MCF 10A (cell line): ENCODE measurements at regions not wholly inside any gene's neighbourhood (a gene's known extent, or its start where the extent isn't known, plus 50 kb on each side); places are given as distances from the start of the nearest gene placed in this dataset.

Source experiments
- BruUV-seq: library from RNA; stranded (reverse); fragments of 400-500 nt; replicated peaks from 2 replicates; lab custom pipeline; 2021; lab: Mats Ljungman, UMichigan
- CTCF ChIA-PET: fragments of 300-600 bp; sonication (Branson Sonifier 250); formaldehyde crosslinking; extraction: SDS; loops from one replicate; lab custom pipeline; 2021; ENCODE audit warnings: antibody characterized with exemption, inconsistent platforms; lab: Yijun Ruan, JAX
- POLR2A ChIA-PET: fragments of 300-600, 350-650 bp; sonication (Branson Sonifier 250); formaldehyde crosslinking; extraction: SDS; loops from one replicate; lab custom pipeline; 2020; ENCODE audit warnings: antibody characterized with exemption, inconsistent platforms; lab: Yijun Ruan, JAX
- DNase-seq: peaks from one replicate; pipeline ENCODE4 v3.0.0-alpha.2; 2018; ENCODE audit not compliant: unreplicated experiment
- H3K27ac Mint-ChIP-seq: one replicate; pipeline ENCODE4 v1.8.0; 2022; ENCODE audit warnings: mild to moderate bottlenecking, low read depth, mixed read lengths; ENCODE audit not compliant: unreplicated experiment
- H3K27me3 Mint-ChIP-seq: one replicate; pipeline ENCODE4 v1.8.0; 2022; ENCODE audit warnings: mixed read lengths; ENCODE audit not compliant: insufficient read depth, unreplicated experiment
- H3K36me3 Mint-ChIP-seq: one replicate; pipeline ENCODE4 v1.8.0; 2022; ENCODE audit warnings: mild to moderate bottlenecking, moderate library complexity, mixed read lengths; ENCODE audit not compliant: insufficient read depth, unreplicated experiment
- H3K4me1 Mint-ChIP-seq: one replicate; pipeline ENCODE4 v1.8.0; 2022; ENCODE audit warnings: mixed read lengths; ENCODE audit not compliant: insufficient read depth, unreplicated experiment
- H3K4me3 Mint-ChIP-seq: one replicate; pipeline ENCODE4 v1.8.0; 2022; ENCODE audit warnings: mild to moderate bottlenecking, moderate library complexity, mixed read lengths; ENCODE audit not compliant: unreplicated experiment
- H3K9me3 Mint-ChIP-seq: one replicate; pipeline ENCODE4 v1.8.0; 2022; ENCODE audit warnings: mixed read lengths; ENCODE audit not compliant: unreplicated experiment
- CTCF ChIP-seq: fragments of 200-600 bp; IDR thresholded peaks from one replicate; pipeline ENCODE4 v1.8.0; 2022; ENCODE audit warnings: antibody characterized with exemption, mild to moderate bottlenecking; ENCODE audit not compliant: unreplicated experiment
- intact Hi-C: fragments of 100-400 bp; cut with micrococcal nuclease; formaldehyde crosslinking; loops from 2 replicates; pipeline ENCODE4 v1.14.1; 2022

- no TSS peak for BruUV-seq
- ChIA-PET POLR2A (no interaction called here), CTCF (interaction anchor here (0.6 to 1.0 kb wide), 3 partner anchors 10 to 771 kb away, joined by 3 to 6 read pairs (median 3); no protein-coding TSS in a partner anchor)
- H3K4me1 Mint-ChIP-seq: peaks cover 19% of the 10 kb centered on the region
- no peak overlapping the region for H3K27ac Mint-ChIP-seq
- H3K4me3 Mint-ChIP-seq: peak overlapping the region; percentile 46
- peaks cover 28% of the 10 kb centered on the region for H3K27me3 Mint-ChIP-seq
- intact Hi-C loops: no loop called here
- peak; percentile 43 for DNase-seq
- TF ChIP-seq CTCF: peak; percentile 36
- peaks cover 19% of the 10 kb centered on the region for H3K36me3 Mint-ChIP-seq
- peaks cover 8% of the 10 kb centered on the region for H3K9me3 Mint-ChIP-seq
Observed at GRCh38 chrX:115894087-115894486, 276.5 kb upstream of the AGTR2 start.

GRCh38 chrX:115895678-115896329, 274.7 kb upstream of the AGTR2 start:
- intact Hi-C loops: no loop called here
- no TSS peak for BruUV-seq
- Mint-ChIP-seq H3K4me3 (no peak overlapping the region), H3K27me3 (peaks cover 35% of the 10 kb centered on the region), H3K36me3 (peaks cover 5% of the 10 kb centered on the region), H3K27ac (no peak overlapping the region), H3K9me3 (peaks cover 8% of the 10 kb centered on the region), H3K4me1 (peaks cover 19% of the 10 kb centered on the region)
- TF ChIP-seq CTCF: no peak
- DNase-seq: no peak
- ChIA-PET POLR2A (no interaction called here), CTCF (no interaction called here)

- peaks cover 8% of the 10 kb centered on the region for H3K9me3 Mint-ChIP-seq
- peaks cover 5% of the 10 kb centered on the region for H3K36me3 Mint-ChIP-seq
- H3K27me3 Mint-ChIP-seq: peaks cover 31% of the 10 kb centered on the region
- H3K4me3 Mint-ChIP-seq: no peak overlapping the region
- CTCF ChIA-PET: interaction anchor here (1.0 kb wide), 1 partner anchor 15 kb away, joined by 3 read pairs; no protein-coding TSS in a partner anchor
- H3K4me1 Mint-ChIP-seq: peaks cover 19% of the 10 kb centered on the region
- no peak overlapping the region for H3K27ac Mint-ChIP-seq
- intact Hi-C loops: no loop called here
- no TSS peak for BruUV-seq
- POLR2A ChIA-PET: no interaction called here
- DNase-seq: no peak
- no peak for TF ChIP-seq CTCF
Observed at GRCh38 chrX:115896362-115896761, 274.2 kb upstream of the AGTR2 start.

- POLR2A ChIA-PET: no interaction called here
- H3K27ac Mint-ChIP-seq: no peak overlapping the region
Observed at GRCh38 chrX:115897956-115898355, 272.6 kb upstream of the AGTR2 start.

More at GRCh38 chrX:115897956-115898355, 272.6 kb upstream of the AGTR2 start:
- H3K4me3 Mint-ChIP-seq: no peak overlapping the region
- CTCF ChIA-PET: no interaction called here
- peaks cover 40% of the 10 kb centered on the region for H3K27me3 Mint-ChIP-seq
- TF ChIP-seq CTCF: no peak
- H3K4me1 Mint-ChIP-seq: peaks cover 12% of the 10 kb centered on the region
- H3K9me3 Mint-ChIP-seq: peaks cover 8% of the 10 kb centered on the region
- BruUV-seq: no TSS peak
- H3K36me3 Mint-ChIP-seq: peaks cover 5% of the 10 kb centered on the region
- intact Hi-C loops: no loop called here
- DNase-seq: no peak
